Spleen (tissue), 7 donors: ENCODE measurements at regions not wholly inside any gene's neighbourhood (a gene's known extent, or its start where the extent isn't known, plus 50 kb on each side); places are given as distances from the start of the nearest gene placed in this dataset.

Experiments
- CTCF ChIP-seq, 11 experiments: fragments of 200-600 bp in 7 of 11; fragments of 450-650 bp in 4 of 11; sonication (generic) in 4 of 11; IDR thresholded peaks in 8 of 11; conservative IDR thresholded peaks in 3 of 11; 1 replicate in 7 of 11; 2 replicates in 4 of 11; pipeline versions ENCODE4 v1.4.0 to v1.8.0; 2016 to 2021; ENCODE audit warnings: antibody characterized with exemption in 11 of 11, inconsistent platforms in 4 of 11, mild to moderate bottlenecking in 1 of 11
- POLR2A ChIP-seq, 3 donors: fragments of 450-650 bp; IDR thresholded peaks; one replicate each; pipeline ENCODE4 v1.5.1; 2017; ENCODE audit warnings: antibody characterized with exemption in 3 of 3, mild to moderate bottlenecking in 1 of 3
- donor health status: DM: no; HTN: no; CAD: no; lungs with moderate emphysema.
- donor health status: DM: no; HTN: no; CAD: no.
- donor health status: DM: no; HTN: no; CAD: no.

DNA sequence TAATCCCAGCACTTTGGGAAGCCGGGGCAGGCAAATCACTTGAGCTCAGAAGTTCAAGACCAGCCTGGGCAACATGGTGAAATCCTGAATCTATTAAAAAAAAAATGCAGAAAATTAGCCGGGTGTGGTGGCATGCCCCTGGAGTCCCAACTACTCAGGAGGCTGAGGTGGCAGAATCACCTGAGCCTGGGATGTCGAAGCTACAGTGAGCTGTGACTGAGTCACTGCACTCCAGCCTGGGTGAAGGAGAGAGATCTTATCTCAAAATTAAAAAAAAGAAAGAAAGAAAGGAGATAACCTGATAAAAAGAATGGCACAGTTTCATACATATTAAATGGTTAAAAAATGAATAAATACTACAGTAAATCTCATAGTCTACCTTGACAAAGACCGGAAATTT is 123.6 kb upstream of the TNFAIP3 start:
- TF ChIP-seq CTCF (IDR thresholded peaks at IDR 0.05 in 8 of 11, conservative IDR thresholded peaks at IDR 0.05 in 3 of 11) (no peak), POLR2A (IDR thresholded peaks at IDR 0.05) (no peak)
